HG03108 (cell line): ENCODE measurements at regions not wholly inside any gene's neighbourhood (a gene's known extent, or its start where the extent isn't known, plus 50 kb on each side); places are given as distances from the start of the nearest gene placed in this dataset.

Experiments
- ATAC-seq: cut with Tn5 transposase; IDR thresholded peaks from one replicate; pipeline ENCODE4 v1.9.1; 2021; ENCODE audit warnings: moderate library complexity; ENCODE audit not compliant: unreplicated experiment

DNA sequence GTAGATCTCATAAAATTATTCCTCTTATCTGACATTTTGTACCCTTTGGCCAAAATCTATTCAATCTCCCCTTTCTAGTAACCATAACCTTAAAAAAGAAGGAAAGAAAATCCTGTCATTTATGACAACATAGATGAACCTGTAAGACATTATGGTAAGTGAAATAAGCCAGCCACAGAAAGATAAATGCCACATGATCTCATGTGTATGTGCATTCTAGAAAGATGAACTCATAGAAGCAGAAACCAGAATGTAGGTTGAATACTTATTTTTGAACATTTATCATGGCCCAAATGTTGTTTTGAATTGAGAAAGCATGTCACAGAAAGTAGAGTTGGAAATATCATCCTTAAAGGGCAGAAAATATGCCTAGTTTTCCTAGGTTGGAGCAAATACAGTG lies 1053.6 kb downstream of the SLC6A15 start:
- no peak for ATAC-seq

DNA sequence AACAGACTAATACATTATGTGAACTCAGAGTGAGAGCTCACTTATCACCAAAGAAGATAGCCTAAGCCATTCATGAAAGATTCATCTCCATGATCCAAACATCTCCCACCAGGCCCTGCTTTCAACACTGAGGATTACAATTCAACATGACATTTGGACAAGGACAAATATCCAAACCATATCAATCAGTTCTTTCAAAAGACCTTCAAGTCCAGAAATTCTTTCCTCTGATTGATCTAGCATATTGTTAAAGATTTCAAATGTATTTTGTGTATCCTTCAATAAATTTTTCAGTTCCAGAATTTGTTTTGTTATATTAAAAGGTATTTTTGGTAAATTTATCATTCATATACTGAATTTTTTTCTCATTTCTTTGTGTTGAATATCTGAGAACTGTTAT lies 1055.8 kb downstream of the SLC6A15 start:
- no peak for ATAC-seq

DNA sequence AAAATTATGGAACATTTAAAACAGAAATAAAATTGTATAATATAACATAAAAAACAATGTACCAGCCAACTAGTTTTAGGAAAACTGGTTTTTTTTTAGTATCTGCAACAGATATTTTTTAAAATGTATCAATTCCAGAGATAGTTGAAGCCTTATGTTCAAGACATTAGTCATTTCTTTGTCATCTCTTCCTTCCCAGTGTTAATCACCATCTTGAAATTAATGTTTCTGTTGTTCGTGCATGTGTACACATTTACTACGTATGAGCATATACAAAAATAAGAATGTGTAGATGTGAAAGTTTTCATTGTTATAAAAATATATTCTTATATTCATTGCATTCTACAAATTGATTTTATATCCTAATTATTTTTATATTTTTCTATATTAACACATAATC lies 1062.1 kb downstream of the SLC6A15 start:
- ATAC-seq: no peak

DNA sequence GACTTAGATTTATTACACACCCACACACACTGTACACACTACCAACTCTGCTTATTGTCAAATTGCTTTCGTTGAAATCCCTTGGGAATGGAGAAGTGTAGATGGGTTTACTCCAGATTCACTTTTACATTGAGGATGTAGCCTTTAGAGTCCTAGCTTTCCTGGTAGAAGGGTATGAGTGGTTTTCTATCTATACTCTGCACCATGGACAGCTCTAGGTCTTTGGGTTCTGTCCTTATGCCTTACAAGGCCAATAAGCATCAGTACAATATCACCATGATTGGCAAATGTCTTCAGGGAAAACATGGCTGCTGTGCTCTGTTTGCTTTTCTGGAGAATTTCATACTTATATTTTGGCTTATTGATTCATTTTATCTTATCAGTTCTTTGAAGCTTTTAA lies 1063.9 kb downstream of the SLC6A15 start:
- ATAC-seq: no peak

DNA sequence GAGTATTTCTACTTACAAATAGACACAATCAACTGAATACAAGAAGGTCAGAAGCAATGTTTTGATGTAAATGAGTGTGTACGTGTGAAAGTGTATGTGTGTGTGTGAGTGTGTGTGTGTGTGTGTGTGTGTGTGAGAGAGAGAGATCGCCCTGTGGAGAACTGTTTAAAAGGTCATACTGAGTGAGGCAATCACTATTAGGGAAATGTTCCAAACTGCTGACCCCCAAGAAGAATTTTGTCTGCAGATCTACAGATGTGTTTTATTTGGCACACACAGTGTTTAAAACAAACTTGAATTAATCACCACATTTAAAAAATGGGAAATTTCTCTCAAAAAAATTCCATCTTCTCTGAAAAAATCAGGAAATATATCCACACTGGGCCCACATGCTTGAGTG lies 1069.1 kb downstream of the SLC6A15 start:
- no peak for ATAC-seq

DNA sequence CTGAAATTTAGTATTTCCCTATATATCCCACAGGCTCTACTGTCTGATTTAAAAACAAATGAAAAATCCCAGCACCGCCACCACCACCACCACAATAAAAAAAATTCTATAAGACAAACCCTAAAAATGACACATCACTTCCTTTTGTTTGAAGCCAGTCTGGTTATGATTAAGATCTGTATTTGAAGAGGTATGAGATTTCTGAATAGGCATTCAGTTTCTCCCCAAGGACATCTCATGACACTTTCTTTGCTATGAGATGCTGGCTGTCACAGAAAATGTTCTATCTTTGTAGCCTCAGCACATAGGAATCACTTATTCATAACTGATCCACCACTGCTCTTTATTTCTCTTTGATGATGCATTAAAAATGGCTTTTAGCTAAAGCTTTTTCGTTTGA lies 1071.0 kb downstream of the SLC6A15 start:
- no peak for ATAC-seq

DNA sequence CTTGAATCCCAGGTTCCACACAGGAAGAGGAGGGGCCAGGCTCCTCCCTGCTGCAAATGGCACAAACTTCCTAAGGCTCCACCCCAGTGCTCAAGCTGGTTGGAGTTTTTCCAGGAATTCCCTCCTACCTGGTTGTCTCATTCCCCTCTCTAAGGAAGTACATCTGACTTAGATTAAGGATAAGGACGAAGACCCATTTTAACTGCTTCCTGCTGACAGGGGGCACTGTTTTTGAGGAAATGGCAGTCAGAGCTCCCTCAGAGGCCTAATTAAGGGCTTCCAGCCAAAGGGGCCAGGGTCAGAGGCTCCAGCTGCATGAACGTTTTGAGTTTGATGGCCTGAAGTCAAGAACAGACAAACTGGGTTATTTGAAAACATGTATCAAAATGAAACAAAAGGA lies 1084.7 kb downstream of the SLC6A15 start:
- no peak for ATAC-seq

DNA sequence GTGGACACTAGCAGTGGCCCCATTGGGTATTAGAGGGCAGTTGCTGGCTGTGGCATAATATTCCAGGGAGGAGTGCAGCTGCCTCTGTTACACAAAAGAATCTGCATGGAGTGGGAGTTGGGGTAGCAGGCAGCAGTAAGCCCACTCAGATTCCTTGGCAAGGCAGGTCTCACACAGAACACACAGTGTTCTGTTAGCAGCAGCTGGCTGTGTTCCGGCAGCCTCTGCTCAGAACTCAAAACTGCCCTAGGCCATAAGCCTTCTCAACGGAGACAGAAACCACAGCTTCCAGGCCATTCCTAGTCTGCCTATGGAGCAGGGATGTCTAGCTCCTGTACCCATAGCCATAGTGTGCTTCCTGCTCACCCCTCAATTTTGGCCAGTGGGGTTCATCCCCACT lies 1085.4 kb downstream of the SLC6A15 start:
- ATAC-seq: no peak

DNA sequence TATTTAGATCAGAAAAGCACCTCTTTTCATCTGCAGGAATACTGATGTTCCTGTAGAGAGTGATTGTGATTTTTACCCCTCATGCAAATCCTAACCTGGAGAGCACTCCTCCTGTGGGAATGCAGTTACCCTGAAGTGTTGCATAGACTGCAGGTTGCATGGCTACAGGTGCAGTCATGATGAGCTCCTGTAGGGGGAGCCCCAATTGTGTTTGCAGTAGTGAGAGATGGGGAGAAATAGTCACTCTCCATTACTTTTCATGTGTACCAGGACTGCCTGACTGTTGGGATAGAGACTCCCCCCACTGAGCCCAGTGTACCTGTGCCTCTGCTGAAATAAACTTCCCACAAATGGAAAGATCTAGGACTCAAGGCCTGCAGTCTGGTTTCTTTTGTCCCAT lies 1086.5 kb downstream of the SLC6A15 start:
- ATAC-seq: no peak

DNA sequence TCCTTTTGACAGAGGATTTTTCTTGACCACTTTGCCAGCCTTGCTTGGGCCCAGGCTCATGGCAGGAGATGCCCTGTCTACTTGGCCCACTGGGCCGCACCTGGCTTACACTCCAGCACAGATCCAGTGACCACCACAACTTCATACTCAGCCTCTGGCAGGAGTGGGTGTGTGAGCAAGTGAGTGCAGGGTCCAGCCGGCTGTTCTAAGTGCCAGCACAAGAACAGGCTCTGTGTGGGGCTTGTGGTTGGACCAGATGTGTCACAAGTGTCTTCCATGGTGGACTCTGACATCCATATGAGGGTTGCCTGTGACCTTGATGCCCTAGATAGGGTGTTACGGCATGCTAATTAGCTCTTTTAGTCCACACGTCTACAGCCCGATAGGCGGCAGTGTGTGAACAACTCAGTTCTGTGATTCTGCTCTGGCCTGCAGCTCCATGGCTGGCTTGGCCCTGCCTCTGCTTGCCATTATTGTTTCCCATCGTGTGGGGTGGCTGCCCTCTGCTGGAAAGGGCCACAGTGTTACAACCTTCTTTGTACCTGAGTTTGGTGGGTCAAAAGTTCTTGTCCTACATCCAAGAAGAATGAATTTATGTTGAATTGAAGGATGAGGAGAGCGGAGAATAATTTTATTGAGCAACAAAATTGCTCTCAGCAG lies 1089.1 kb downstream of the SLC6A15 start:
- ATAC-seq: peak; percentile 66

DNA sequence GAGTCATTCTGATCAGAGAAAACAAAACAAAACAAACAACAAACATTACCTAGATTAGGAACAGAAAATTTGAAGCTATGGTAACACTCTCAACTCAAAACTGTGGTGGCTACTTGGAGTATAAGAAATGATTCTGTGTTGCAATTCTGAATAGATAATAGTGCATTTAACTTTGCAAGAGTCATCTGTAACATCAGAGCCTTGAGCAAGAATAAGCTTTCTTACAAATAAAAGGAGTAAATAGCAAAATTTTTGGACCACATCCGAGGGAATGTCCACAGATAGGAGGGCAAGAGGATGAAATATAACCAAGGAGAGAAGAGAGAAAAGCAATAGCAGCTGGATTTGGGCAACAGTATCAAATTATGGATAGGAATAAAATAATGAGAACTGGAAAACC lies 1090.6 kb downstream of the SLC6A15 start:
- no peak for ATAC-seq

DNA sequence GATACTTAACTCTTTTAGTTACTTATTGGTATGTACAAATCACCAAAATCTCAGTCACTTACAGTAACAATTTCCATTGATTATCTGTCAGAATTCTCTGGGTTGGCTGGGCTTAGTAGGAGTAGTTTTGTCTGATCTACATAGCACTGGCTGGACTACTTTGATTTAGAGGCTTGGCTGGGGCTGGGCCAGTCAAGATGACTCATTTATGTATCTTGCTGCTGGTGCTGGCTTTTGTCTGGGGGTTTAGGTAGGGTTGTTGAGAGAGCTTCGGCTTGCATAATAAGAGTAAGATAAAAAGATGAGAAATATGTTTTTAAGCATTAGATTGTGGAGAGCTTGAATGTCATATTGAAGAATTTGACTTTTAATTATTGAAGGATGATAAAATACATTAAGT lies 1093.7 kb downstream of the SLC6A15 start:
- ATAC-seq: no peak

DNA sequence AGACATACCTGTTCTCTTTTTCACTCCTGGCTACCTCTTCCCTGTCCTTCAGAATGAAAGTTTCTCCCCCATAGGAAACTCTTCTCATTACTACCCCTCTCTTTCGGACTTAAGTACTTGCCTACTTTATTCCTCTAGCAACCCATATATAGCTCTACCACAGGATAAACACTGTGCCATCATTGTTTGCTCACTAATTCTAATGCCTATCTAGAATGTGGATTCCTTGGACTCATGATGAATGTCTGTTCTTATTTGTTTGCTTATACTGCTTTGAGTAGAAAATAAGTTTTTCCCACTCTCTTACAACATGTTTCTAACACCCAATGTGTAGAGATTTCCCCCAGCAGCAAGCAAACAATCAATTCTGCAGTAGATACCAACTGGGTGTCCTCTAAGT lies 1094.9 kb downstream of the SLC6A15 start:
- ATAC-seq: no peak

DNA sequence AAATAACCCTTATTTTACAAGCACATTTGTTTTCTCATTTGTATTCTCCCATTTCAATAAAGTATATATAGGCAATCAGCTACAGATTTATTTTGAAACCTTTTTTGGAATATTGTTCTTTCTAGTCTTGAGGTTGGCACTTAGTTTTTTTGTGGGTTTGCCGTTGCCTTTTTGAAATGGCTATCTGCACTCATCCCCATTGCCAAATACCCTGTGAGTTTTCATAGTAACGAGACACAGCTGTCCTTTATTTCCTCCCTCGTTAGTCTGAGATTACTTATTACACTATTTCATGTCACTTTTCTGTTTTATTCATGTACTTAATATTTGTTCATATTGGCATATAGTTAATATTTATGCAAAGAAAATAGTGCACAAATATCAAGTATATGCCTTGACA lies 1104.0 kb downstream of the SLC6A15 start:
- ATAC-seq: no peak

DNA sequence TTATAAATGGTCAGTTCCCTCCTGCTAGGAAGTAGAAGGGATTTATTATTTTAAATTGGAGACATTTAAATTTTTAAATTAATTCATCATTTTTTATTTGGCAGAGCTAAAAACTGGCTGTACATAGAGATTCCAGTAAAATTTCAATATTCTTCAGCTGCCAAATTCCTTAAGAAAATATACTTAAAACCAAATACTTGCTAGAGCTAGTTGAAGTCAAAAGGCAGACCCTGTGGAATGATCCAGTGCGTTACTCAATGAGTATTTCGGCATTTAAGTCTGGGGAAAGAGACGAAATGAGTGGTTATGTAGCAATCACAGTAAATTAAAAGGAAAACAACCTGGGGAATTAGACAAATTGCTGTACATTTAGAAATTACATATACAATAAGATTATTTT lies 1104.7 kb downstream of the SLC6A15 start:
- ATAC-seq: no peak

DNA sequence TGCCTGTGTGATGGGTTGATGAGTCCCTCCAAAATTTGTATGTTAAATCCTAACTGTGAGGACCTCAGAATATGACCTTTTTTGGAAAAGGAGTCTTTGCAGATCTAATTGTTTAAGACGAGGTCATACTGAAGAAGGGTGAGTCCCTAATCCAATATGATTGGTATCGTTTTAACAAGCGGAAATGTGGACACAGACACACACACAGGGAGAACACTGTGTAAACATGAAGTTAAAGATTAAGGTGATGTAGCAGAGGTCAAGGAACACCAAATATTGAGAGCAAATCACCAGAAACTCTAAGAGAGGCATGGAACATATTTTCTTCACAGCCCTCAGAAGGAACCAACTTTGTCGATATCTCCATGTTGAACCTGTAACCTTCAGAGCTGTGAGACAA lies 1106.7 kb downstream of the SLC6A15 start:
- no peak for ATAC-seq

DNA sequence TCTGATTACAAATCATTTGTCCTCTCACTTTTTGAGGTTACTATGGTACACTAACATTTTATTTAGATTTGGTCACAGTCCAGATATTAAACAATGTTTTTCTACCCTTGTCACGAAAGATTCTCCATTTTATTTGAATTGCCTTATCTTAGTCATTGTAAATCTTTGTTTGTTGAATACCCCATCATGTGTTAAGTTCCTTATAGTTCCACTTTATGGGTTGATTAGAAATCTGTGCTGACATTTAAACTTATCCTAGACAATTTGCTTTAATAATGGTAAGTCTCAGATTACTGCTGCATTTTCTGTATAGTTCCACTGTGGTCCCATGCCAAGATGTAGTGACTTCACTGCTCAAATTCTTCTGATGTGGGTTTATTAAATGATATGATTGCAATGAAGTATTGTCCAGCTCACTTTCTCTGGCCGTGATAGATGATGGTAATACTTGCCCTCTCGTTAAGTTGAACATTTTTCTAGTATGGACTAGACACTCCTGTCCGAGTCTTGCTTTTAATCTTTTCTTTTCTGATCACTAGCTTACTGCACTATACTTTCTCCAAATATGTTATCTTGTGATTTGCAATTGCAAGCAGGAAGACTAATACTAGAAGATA lies 1107.3 kb downstream of the SLC6A15 start:
- no peak for ATAC-seq

DNA sequence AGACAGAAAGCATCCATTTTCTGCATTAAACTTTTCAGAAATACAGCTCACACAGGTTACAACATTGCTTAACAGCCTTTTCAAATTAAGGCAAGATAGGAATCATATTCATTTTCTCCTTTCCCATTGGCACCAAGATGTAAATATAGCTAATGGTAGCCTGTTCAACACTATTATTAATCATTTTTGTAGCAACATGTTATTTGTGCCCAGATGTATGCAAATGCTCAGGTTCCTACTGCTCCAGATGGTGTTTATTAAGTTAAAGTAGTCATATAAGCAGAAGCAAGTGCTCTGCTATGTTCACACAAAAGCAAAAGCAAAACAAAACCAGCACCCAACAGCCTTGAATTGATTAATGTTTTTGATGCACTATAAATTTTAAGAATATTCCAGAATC lies 1110.6 kb downstream of the SLC6A15 start:
- no peak for ATAC-seq

DNA sequence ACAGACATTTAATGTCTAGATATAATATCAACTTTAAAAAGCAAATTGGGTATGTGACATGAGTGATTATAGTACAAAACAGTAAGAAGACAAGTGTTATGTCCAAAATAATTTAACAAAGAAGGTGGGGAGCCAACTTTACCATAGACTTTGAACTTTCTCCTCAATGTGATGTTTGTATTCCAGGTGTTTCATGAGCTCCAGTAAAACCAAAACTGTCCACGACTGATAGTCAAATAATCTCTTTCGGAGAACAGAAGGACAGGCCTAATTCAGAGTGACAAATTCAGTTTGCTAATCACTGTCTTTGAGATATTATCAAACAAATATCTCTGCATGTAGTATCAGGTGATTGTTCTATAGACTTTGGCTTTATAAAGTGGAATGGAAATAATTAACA lies 1112.6 kb downstream of the SLC6A15 start:
- ATAC-seq: no peak

DNA sequence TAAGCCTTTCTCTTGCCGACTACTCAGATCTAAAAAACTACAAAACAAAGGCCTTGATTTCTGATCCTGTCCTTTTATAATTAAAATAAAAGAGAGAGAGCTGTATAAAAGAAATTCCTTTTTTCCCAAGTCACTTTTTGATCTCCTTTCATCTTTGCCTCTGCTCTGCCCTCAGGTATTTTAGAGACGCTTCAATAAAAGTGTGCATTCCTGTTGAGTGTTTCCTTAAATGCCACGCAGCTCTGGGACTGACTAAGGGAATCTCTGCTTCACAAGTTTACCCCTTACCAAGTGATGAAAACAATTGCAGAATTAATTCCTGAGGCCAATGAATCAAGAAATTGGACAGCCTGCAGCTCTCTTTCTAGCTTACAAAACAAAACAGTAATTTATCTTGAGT lies 1109.8 kb downstream of the TMTC2 start:
- ATAC-seq: no peak

DNA sequence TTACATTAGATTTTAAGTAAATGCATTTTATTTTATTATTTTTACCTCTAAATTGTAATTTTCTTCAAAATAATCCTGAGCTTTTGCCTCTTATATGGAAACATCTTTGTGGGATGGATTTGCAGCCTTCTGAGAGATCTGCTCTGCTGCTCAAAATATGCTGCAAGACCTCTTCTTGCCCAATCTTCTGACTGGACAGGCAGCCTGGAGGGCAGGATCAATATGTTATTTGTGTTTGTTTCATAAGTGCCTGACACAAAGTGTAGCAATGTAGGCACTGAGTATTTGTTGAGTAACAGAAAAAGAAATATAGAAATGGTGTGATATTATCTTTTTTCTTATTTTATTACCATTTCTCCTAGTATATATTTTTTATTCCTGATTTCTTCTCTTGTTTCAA lies 1106.9 kb downstream of the TMTC2 start:
- no peak for ATAC-seq

DNA sequence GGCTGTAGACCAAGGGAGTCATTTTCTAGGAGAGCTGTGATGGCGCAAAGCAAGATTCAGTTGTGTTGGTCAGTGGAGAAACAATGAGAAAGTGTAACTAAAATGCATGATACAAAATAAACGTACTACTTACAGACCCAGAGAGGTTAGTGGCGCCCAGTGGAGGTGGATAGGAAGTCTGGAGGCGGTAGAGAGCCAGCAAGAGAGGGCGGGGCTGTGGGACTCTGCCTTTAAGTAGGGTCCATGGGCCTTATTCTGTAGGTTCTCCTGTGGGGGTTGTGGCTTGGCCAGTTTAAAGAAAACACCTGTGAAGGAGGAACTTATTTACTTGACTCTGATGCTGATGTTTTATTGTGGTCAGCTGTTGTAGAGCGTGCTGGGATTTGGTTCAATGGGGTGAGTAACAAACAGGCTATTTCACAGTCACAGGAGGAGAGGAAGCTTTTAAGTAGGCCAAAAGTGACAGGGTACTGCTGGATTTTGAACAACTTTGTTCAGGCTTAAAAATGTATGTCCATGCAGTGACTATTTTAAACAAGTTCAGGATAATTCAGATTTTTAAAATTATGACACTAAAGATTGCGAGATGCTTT lies 1097.7 kb downstream of the TMTC2 start:
- no peak for ATAC-seq

DNA sequence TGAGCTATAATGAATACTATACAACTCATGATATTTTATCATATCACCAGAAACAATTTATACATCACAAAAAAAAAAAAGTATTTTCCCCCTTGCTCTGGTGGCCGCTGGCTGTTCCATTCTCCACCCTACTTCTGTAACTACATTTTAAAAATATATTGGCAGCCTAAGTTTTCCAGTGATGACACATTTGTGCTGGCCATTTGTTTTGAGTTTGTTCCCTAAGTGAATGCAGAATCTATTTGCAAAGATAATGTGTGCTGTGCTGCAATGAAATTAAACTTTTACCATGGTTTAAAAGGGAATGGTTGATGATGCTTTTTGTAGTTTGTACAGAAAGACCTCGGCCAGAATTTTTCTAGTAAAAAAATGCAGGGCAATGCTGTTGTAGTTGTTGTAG lies 1092.8 kb downstream of the TMTC2 start:
- no peak for ATAC-seq
